HG02981 (cell line): ENCODE measurements at regions not wholly inside any gene's neighbourhood (a gene's known extent, or its start where the extent isn't known, plus 50 kb on each side); places are given as distances from the start of the nearest gene placed in this dataset.

Experiments used
- ATAC-seq: cut with Tn5 transposase; IDR thresholded peaks from one replicate; pipeline ENCODE4 v1.9.1; 2021; ENCODE audit warnings: mild to moderate bottlenecking, moderate library complexity; ENCODE audit not compliant: unreplicated experiment

GRCh38 chr15:93298901-93299300 lies 209.9 kb upstream of the RGMA start:
- no peak for ATAC-seq

GRCh38 chr15:93296759-93297500 lies 207.9 kb upstream of the RGMA start:
- no peak for ATAC-seq

- ATAC-seq, result no peak
These were observed 205.9 kb upstream of the RGMA start for GRCh38 chr15:93294896-93295295.

GRCh38 chr15:93294066-93294465 lies 205.1 kb upstream of the RGMA start:
- ATAC-seq, result no peak

GRCh38 chr15:93291380-93291779 lies 202.4 kb upstream of the RGMA start:
- ATAC-seq, result no peak

GRCh38 chr15:93290618-93290946 lies 201.6 kb upstream of the RGMA start:
- ATAC-seq, result no peak

- ATAC-seq, result no peak
These were observed 201.1 kb upstream of the RGMA start for GRCh38 chr15:93289941-93290617.

GRCh38 chr15:93288728-93289294 lies 199.8 kb upstream of the RGMA start:
- ATAC-seq, result no peak

GRCh38 chr15:93286446-93286845 lies 197.4 kb upstream of the RGMA start:
- ATAC-seq, result no peak

GRCh38 chr15:93283854-93284253 lies 194.8 kb upstream of the RGMA start:
- no peak for ATAC-seq

- ATAC-seq, result no peak
These were observed 193.8 kb upstream of the RGMA start for GRCh38 chr15:93282808-93283207.

- no peak for ATAC-seq
These were observed 189.8 kb upstream of the RGMA start for GRCh38 chr15:93278783-93279182.

GRCh38 chr15:93278006-93278405 lies 189.0 kb upstream of the RGMA start:
- no peak for ATAC-seq

- no peak for ATAC-seq
These were observed 185.2 kb upstream of the RGMA start for GRCh38 chr15:93274257-93274656.

GRCh38 chr15:93271871-93272270 lies 182.9 kb upstream of the RGMA start:
- no peak for ATAC-seq

GRCh38 chr15:93270937-93271467 lies 182.0 kb upstream of the RGMA start:
- no peak for ATAC-seq

GRCh38 chr15:93268066-93268465 lies 179.1 kb upstream of the RGMA start:
- no peak for ATAC-seq

- ATAC-seq, result no peak
These were observed 177.3 kb upstream of the RGMA start for GRCh38 chr15:93266291-93266690.

GRCh38 chr15:93265111-93265556 lies 176.1 kb upstream of the RGMA start:
- no peak for ATAC-seq

- no peak for ATAC-seq
These were observed 172.8 kb upstream of the RGMA start for GRCh38 chr15:93261845-93262244.

- ATAC-seq, result no peak
These were observed 168.9 kb upstream of the RGMA start for GRCh38 chr15:93257920-93258319.

GRCh38 chr15:93253681-93254080 lies 164.7 kb upstream of the RGMA start:
- no peak for ATAC-seq
